ENCODE measurements at regions not wholly inside any gene's neighbourhood (a gene's known extent, or its start where the extent isn't known, plus 50 kb on each side); places are given as distances from the start of the nearest gene placed in this dataset.

DNA sequence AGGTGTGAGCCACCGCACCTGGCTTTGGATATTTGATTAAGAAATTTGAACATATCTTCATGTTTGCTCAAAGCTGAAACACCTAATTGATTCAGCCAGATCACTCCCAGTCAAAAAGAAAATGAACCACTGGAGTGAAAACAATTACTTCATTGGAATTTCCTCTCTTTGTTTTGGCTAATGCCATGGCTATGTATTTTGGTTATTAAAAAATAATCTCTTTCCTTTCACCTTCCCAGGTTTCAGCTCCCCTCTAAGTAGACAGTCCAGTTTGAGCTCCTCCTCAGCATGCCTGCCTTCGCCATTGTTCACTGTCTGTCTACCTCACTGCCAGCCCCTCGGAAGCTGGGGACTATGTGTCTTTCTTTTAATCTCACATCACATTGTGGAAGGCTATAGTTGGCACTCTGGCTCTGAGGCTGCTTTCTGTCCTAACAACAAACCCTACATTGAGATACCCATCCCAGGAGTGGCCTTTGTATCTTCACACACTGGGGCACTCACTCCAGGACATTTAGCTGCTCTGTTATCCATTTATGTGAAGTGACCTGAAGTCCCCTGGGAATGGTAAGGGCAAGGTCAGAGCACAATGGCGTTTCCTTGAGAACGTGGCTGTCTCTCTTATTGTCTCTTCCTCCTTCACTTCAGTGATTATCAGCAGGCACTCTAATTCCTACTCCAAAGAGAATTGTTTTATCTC is 764.0 kb upstream of the CITED2 start:
- DNase-seq (ENCODE audit: low read depth in 2 of 2): no peak

DNA sequence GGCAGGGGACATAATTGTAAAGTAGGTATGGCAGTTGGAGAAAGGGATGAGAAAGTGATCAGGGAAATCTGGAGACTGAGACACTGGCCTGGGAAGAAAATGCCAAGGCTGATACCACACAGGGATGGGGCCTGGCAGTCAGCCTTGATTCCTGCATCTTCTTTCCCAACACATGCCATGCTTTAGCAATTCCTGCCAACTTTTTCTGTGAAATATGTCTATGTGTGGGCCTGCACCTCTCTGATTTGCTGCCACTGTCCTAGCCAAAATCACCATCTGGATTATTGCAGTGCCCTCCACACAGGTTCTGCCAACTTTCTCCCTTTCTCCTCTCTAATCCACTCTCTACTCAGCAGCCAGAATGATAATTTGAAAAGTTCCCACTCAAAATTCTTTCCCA is 759.8 kb upstream of the CITED2 start:
- DNase-seq (ENCODE audit: low read depth in 2 of 2): no peak

DNA sequence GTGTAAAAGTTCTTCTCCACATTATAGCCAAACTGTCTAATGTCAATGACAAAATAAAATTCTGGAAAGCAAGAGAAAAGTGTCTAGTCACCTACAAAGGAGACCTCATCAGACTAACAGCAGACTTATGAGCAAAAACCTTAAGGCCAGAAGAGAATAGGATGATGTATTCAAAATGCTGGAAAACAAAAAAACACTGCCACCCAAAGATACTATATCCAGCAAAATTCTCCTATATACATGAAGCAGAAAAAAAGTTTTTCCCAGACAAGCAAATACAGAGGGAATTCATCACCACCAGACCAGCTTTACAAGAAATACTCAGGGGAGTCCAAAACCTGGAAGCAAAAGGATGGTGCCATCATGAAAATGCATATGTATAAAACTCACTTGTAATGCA is 755.6 kb upstream of the CITED2 start:
- DNase-seq (ENCODE audit: low read depth in 2 of 2): no peak

DNA sequence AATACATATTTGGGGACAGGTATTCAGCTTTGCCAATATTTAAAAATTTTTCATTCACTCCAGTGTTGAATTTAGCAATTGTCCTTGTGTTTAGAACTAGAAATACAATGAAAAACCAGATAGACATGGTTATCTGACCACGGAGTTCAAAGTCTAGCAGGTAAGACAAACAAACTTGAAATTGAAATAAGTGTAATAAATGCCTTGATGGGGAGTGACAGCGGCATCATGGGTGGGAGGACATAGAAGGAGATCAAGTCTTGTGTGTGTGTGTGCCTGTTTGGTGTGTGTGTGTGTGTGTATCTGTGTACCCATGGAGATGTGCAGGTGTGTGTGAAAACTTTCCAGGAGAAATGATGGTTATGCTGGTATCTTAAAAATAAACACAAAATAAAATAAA is 750.0 kb upstream of the CITED2 start:
- DNase-seq (ENCODE audit: low read depth in 2 of 2): no peak

DNA sequence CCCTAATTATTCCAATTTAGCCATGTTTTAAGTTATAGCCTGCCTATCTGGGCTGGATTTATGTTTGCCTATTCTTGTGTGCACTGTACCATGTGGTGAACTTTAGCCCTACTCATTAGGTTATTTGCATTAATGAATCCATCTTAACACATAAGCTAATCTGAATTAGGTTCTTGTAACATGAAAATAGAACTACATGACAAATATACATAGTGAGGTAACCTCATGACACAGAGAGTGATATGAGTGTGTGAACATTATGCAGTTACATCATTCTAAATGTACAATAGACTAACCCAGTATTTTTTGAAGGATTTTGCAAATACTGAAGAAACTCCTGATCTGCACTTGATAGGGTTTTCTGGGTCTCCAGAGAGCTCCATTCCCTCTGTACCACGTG is 733.7 kb upstream of the CITED2 start:
- no peak for DNase-seq (ENCODE audit: low read depth in 2 of 2)

DNA sequence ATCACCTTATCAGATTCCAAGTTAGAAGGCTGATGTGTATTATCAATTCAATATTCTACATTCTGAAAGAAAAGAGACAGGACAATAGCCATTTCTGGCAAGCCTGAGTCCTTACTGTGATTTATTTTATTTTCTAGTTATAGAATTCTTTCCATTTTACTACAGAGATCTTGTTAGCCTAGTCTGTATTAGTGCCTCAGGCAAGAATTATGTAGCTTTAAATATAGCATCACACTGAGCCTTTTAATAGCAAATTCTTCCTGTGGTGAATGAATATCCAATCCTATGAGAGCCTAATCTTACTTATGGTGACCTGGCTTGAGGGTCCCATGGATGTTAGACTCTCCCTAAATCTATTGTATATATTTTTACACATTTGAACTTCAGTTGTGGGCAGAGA is 732.8 kb upstream of the CITED2 start:
- no peak for DNase-seq (ENCODE audit: low read depth in 2 of 2)

DNA sequence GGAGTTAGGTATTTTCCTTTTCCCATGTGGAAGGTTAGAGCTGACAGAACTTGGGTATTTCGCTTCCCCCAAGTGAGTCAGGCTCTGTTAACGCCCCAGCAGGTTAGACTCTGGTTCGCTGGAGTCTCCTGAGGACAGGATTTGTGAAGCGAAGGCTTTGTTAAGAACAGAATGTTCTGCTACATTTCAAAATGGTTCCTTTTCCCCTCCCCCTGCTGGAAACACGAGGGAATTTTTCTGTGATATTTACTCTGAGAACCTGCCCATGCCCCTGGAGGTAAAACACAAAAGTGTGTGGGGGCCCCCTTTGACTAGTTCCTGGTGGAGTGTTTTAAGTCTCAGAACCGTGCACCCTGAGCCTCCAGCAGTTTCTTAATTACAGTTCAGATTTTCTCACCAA is 731.4 kb upstream of the CITED2 start:
- DNase-seq (ENCODE audit: low read depth in 2 of 2): no peak

DNA sequence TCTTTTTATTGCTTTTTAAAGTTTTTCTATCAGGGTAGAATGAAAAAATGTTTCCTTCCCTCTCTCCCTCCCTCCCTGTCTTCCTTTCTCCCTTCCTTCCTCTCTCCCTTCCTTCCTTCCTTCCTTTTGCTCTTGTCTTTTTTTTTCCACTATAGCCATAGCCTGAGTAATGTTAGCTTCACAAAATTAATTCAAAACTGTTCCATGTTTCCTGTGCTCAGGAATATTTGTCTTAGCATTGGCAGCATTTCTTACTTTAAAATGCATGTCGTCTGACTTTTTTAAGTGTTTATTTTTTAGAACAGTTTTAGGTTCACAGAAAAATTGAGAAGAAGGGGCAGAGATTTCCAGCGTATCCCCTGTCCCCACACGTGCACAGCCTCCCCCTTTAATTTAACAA is 730.8 kb upstream of the CITED2 start:
- DNase-seq (ENCODE audit: low read depth in 2 of 2): no peak

DNA sequence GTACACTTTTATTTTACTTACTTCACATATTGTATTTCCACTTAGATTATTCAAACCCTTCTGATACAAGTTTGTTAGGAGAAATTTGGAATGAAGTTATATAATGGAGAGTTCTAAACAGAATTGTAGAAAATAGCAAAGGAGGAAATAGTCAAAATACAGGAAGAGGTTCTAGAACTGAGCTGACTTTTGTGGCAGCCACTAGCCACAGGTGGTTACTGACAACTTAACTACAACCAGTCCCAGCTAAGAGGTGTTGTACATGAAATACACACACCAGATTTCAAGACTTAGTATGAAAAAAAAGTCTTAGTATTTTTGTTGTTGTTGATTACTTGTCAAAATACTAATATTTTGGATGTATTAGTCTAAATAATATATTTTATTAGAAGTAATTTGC is 727.4 kb upstream of the CITED2 start:
- DNase-seq (ENCODE audit: low read depth in 2 of 2): no peak

DNA sequence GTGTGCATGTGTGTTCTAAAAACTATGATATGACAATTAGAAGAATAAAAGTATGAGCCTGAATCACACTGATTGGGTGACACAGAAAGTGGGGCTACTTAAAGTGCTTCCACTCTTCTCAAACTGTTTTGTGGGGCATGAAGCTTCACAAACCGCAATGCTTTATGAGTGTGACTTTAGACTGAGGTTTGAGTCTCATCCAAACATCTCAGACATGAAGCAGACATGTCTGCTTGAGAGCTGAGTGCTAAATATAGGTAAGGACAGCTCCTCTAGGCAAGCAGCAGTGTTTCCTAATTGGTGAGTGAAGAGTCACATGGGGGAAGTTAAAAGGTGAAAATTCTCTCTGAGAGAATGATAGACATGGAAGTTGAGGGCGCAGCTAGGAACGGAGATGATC is 726.9 kb upstream of the CITED2 start:
- no peak for DNase-seq (ENCODE audit: low read depth in 2 of 2)

DNA sequence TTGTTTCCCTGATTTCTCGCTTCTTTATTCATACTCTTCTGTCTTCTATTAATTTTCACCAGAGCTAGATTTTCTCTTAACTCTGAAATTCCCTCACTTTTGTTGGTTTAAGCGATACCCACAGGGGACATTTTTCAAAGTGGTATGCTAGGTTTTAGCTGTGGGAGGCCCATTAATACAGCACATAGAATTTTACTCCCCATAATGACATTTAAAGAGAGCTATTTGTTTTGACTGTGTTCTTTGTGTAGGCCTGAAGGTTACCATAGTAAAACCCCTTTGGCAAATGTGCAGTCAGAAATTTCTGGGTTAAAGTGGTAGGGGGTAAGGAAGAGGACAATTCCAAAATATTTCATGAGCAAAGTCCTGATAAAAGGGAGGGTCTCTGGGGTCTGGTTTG is 721.1 kb upstream of the CITED2 start:
- DNase-seq (ENCODE audit: low read depth in 2 of 2): no peak

DNA sequence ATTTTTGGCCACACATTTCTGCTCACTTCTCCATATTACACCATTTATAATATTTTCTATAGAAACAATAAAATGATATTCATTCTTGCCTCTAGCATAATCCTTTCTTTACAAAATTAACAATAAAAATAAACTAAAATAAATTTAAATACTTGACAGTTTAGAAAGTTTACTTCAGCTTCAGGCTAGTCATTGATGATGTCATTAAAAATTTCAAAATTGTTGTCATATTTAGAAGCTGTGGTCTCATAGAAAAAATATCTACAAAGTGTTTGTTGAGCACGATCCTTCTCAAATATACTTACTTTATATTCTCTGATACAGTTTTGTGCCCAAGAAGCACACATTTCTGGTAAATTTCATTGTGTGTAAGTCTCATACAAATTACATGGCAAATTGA is 717.4 kb upstream of the CITED2 start:
- no peak for DNase-seq (ENCODE audit: low read depth in 2 of 2)

DNA sequence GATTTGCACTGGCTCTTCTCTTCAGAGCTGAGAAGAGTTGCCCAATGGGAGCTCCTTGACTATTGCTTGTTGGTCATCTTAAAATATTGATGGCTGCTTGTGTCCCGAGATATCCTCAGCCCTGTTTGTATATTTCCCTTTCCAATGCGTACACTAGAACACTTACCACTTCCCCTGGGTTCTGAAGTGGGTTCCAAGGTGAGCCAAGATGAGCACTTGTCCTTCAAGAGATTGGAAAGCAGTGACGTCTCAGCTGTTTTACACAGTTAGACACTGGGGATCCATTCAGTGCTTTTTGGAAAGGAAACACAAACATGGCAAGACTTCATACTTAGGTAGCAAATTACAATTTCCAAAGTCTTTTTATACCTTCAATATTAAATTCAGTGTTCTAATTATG is 716.4 kb upstream of the CITED2 start:
- DNase-seq (ENCODE audit: low read depth in 2 of 2): no peak

DNA sequence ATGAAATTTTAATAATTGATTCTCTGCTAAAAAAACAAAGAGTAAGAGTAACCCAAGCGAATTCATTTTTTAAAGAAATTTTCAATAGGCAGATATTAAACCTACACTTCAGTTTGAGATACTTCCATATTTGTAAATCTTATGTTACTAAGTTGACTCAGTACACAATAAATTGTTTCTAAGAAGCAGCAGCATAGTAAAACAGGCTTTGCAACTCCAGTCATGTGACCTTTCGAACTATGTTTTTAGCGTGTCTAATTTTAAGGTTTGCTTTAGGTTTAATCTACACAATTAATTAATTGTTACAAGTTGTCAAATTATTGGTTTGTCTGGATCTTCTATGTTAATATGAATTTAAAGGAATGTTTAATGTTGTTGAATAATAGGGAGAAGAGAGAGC is 708.9 kb upstream of the CITED2 start:
- no peak for DNase-seq (ENCODE audit: low read depth in 2 of 2)

DNA sequence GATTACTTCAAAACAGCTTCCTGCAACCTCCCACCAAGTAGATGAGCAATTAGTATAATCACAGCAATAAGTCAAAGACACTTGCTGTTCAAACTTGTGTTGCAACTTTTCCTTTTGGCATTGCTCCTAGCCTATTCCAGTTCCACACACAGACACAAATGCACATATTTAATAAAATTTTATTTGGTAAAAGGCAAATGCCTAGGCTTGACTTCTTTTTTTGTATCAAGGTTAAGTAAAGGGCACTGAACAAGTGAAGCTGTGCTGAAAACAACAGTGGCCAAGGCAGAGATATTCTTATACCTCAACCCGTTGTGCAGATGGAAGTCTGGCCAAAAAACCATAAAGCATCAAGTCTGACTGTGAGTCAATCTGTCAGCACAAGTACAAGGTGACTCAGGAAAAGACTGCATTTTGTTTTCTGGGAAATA is 708.4 kb upstream of the CITED2 start:
- DNase-seq (ENCODE audit: low read depth in 2 of 2): no peak

DNA sequence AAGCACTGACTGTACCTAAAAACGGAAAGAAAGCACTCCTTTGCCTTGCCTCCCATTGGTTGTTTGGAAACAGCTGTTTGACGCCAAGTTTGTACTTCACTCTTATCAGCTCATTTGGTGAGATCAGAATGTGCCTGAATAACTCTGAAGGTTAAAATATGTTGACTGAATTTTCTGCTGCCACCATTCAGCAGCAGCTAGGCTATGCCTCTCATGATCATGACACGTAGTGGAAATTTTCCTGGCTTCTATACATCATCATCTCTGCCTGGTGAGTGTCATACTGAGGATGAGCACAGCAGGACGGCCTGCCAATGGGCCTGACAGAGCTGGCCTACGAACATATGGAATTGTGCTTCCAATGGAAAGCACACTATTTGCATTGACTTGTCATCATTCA is 704.9 kb upstream of the CITED2 start:
- DNase-seq (ENCODE audit: low read depth in 2 of 2): no peak

DNA sequence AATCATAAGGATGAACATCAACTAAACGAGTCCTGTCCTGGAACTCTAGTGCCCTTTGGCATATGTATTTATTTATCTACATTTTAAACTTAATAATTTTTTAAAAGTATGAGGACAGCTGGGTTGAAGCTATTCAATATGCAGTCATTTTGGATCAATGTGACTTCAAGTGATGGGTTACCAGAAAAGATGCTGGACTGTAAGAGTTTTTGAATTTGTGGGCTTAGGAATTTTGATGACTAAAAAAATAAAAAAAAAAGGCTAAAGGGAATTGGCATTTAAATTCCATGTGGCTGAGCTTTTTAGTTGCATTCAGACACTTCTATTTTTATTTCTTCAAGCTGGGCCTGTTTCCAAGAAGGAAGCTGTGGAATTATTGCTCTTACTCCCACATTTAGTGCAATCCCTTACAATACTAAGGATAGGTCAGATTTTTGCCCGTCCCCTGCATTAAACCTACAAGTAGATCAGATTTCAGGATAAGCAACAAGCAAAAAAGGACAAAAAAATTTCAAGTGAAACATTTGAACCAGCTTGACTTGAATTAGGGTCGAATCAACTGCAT is 704.2 kb upstream of the CITED2 start:
- no peak for DNase-seq (ENCODE audit: low read depth in 2 of 2)

DNA sequence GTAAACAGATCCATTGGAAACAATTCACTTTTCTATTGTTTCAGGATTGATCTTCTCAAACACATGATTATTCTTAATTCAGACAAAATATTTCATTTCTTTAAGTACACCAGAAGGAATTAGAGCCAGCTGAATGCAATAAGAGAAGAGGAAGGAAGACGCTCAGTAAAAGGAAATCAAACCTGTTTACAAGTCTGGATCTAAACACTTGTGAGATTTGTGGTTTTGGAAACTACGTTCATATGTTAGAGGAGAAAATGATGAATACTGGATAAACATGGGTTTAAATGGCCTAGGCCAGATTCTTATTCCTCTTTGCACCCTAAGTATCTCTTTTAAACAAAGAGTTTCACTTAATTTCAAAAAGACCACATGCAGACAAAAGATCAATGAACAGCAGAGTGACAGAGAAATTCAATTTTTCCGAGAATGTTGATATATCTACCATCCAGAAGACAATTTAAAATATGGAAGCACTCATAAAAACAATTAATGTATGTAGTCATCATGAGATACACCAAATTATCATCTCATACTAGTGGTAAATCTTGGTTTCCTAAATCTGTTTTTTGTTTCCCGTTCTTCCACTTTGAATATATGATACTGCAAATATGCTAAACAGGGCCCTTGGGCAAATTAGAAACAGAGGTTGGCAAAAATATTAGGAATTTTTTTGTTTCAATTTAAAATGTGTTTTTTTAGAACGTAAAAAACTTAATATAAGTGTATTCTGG is 703.5 kb upstream of the CITED2 start:
- no peak for DNase-seq (ENCODE audit: low read depth in 2 of 2)

DNA sequence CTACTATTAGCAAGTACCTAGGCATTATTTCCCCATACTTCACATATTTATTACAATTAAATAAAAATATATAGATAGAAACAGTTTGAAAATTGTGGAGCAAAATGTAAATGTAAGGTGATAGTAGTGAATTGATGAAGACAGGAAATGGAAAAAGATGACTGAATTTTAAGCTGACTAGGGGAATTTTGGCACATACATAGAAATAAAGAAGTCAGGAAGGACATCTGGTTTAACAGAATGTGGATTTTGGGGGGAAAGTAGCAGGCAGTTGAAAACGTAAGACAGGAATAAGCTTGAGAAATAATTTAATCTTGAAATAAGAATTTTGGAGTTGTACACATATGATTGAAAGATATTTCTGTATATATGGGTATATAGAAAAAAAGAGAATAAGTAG is 701.7 kb upstream of the CITED2 start:
- DNase-seq (ENCODE audit: low read depth in 2 of 2): no peak

DNA sequence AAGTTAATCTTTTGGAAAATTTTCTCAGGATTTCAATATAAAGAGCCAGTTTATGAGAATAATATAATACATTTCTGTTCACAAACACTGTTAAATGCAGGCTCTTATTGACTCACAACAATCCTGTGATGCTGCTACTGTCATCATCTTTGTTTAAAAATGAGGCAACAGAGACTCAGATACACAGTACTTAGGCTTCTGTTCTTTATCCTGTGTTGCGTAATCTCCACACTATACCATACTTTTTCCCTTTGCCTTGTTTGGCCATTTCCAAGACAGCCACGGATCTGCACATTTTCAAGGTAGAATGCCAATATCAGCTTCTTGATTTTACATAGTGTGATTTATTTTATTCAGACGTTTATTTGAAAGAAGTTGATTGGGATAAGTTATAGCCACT is 699.0 kb upstream of the CITED2 start:
- no peak for DNase-seq (ENCODE audit: low read depth in 2 of 2)

DNA sequence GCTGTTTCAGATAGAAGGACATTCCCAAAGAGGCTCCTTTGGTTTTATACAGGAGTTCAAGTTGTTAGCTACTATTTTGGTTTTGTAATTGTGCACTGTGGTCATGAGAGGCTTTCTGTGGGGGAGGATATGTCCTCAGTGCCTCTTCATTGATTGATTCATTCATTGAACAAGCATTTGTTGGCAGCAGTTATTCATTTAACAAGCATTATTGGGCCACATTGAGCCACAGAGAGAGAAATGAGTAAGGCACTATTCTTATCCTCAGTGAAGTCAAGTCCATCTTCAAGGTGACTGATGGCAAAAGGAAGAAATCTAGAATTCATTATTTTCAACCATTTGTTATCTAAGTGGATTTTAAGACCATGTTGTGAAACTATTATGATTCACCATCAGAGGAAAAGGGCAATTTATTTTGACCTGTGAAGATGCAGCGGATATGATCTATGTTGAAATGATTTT is 697.2 kb upstream of the CITED2 start:
- no peak for DNase-seq (ENCODE audit: low read depth in 2 of 2)

DNA sequence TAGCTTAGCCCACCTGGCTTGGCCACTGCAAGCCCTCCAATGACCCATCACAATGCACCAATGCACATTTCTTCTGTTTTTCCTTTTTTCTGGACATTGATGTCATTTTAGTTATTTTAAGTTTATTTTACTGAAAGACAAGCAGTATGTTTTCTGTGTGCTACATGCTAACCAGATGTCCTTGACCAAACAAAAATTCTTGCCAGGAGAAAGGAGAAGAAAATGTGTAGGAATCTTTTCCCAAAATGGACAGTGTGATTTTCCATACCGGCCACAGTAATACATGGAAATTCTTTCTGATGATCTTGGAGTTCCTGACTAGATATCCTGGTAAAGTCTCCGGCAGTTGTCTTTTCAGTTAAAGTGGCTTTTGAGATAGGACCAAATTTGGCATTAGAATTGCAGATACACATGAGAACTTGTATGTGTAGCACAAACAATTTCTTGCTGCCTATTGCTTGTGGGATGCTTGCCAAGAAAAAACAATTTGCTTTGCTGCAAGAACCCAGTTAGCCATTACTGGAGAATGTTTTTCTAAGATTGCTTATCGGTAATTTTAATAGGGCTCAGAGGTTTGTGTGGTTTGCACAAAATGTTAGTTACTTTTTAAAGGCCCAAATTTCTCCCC is 696.5 kb upstream of the CITED2 start:
- no peak for DNase-seq (ENCODE audit: low read depth in 2 of 2)

DNA sequence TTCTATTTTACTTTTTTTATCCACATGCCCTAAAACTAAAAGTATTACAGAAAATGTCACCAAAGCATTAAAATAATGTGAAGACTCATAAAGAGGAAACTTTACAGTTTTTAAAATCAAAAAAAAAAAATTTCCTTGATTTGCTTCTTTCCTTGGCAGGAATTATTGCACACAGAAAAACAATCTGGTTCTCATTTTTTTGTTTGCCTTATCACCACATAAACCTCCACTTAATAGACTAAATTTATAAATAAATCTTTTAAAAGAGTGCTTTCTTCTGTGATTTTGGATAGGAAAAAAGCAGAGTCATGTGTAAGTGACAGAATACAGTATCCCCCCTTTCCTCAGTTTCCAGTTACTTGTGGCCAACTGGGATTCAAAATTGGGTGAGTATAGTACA is 695.1 kb upstream of the CITED2 start:
- DNase-seq (ENCODE audit: low read depth in 2 of 2): no peak
